Progenitor cell of endocrine pancreas (in vitro differentiated cells): ENCODE measurements at regions not wholly inside any gene's neighbourhood (a gene's known extent, or its start where the extent isn't known, plus 50 kb on each side); places are given as distances from the start of the nearest gene placed in this dataset.

Source experiments
- DNase-seq: peaks from one replicate; pipeline ENCODE4 v3.0.0; 2021; ENCODE audit warnings: low spot score; ENCODE audit not compliant: unreplicated experiment
- H3K27ac Mint-ChIP-seq: 2 replicates; pipeline ENCODE4 v1.8.0; 2021; ENCODE audit warnings: mild to moderate bottlenecking, moderate library complexity, mixed read lengths
- H3K27me3 Mint-ChIP-seq: 2 replicates; pipeline ENCODE4 v1.8.0; 2021; ENCODE audit warnings: mixed read lengths
- H3K36me3 Mint-ChIP-seq: 2 replicates; pipeline ENCODE4 v1.8.0; 2022; ENCODE audit warnings: mixed read lengths; ENCODE audit not compliant: insufficient read depth
- H3K4me1 Mint-ChIP-seq: 2 replicates; pipeline ENCODE4 v1.8.0; 2021; ENCODE audit warnings: low read depth, mixed read lengths
- H3K4me3 Mint-ChIP-seq: 2 replicates; pipeline ENCODE4 v1.8.0; 2021; ENCODE audit warnings: low read depth, mild to moderate bottlenecking, moderate library complexity, mixed read lengths
- H3K9me3 Mint-ChIP-seq: 2 replicates; pipeline ENCODE4 v1.8.0; 2021; ENCODE audit warnings: low read depth, mixed read lengths
- CTCF ChIP-seq: fragments of 200-600 bp; sonication (generic); IDR thresholded peaks from one replicate; pipeline ENCODE4 v1.5.0; 2021; ENCODE audit warnings: antibody characterized with exemption, mild to moderate bottlenecking; ENCODE audit not compliant: unreplicated experiment

- no peak for DNase-seq
- H3K4me3 Mint-ChIP-seq = no peak overlapping the region
- H3K27ac Mint-ChIP-seq = no peak overlapping the region
- TF ChIP-seq CTCF = no peak
- H3K9me3 Mint-ChIP-seq = no peaks in the 10 kb centered on the region
- H3K27me3 Mint-ChIP-seq = peaks cover 32% of the 10 kb centered on the region
- H3K36me3 Mint-ChIP-seq = no peaks in the 10 kb centered on the region
- H3K4me1 Mint-ChIP-seq = peaks cover 10% of the 10 kb centered on the region
These were observed 101.1 kb upstream of the GLI2 start for GRCh38 chr2:120634533-120634932.

GRCh38 chr2:120635146-120635545 is 100.5 kb upstream of the GLI2 start:
- no peak overlapping the region for H3K27ac Mint-ChIP-seq
- H3K36me3 Mint-ChIP-seq = no peaks in the 10 kb centered on the region
- no peak for DNase-seq
- H3K4me3 Mint-ChIP-seq = no peak overlapping the region
- H3K27me3 Mint-ChIP-seq = peaks cover 32% of the 10 kb centered on the region
- peaks cover 7% of the 10 kb centered on the region for H3K4me1 Mint-ChIP-seq
- no peak for TF ChIP-seq CTCF
- H3K9me3 Mint-ChIP-seq = no peaks in the 10 kb centered on the region

- DNase-seq = no peak
- Mint-ChIP-seq H3K4me1 (peaks cover 3% of the 10 kb centered on the region), H3K36me3 (no peaks in the 10 kb centered on the region), H3K27me3 (peaks cover 26% of the 10 kb centered on the region), H3K27ac (no peak overlapping the region), H3K9me3 (peaks cover 4% of the 10 kb centered on the region), H3K4me3 (no peak overlapping the region)
- TF ChIP-seq CTCF = no peak
These were observed 97.8 kb upstream of the GLI2 start for GRCh38 chr2:120637847-120638246.

GRCh38 chr2:120638450-120638849 is 97.2 kb upstream of the GLI2 start:
- H3K36me3 Mint-ChIP-seq = no peaks in the 10 kb centered on the region
- H3K27me3 Mint-ChIP-seq = peaks cover 29% of the 10 kb centered on the region
- DNase-seq = no peak
- no peak for TF ChIP-seq CTCF
- H3K9me3 Mint-ChIP-seq = peaks cover 4% of the 10 kb centered on the region
- peaks cover 3% of the 10 kb centered on the region for H3K4me1 Mint-ChIP-seq
- H3K27ac Mint-ChIP-seq = no peak overlapping the region
- H3K4me3 Mint-ChIP-seq = no peak overlapping the region

GRCh38 chr2:120641366-120641771 is 94.3 kb upstream of the GLI2 start:
- Mint-ChIP-seq H3K4me1 (peaks cover 3% of the 10 kb centered on the region), H3K27ac (no peak overlapping the region), H3K9me3 (peaks cover 4% of the 10 kb centered on the region), H3K4me3 (no peak overlapping the region), H3K36me3 (no peaks in the 10 kb centered on the region), H3K27me3 (peaks cover 17% of the 10 kb centered on the region)
- no peak for DNase-seq
- no peak for TF ChIP-seq CTCF

GRCh38 chr2:120642646-120643045 is 93.0 kb upstream of the GLI2 start:
- Mint-ChIP-seq H3K4me1 (peaks cover 3% of the 10 kb centered on the region), H3K27ac (no peak overlapping the region), H3K4me3 (no peak overlapping the region), H3K27me3 (peaks cover 10% of the 10 kb centered on the region), H3K9me3 (peaks cover 4% of the 10 kb centered on the region), H3K36me3 (no peaks in the 10 kb centered on the region)
- no peak for DNase-seq
- TF ChIP-seq CTCF = no peak
